Hypothalamus (tissue), 51 donors: ENCODE measurements at regions not wholly inside any gene's neighbourhood (a gene's known extent, or its start where the extent isn't known, plus 50 kb on each side); places are given as distances from the start of the nearest gene placed in this dataset.

ENCODE experiments used
- DNase-seq, 51 donors: peaks; one replicate each; lab custom pipeline; 2025; lab: John Stamatoyannopoulos, UW

DNA sequence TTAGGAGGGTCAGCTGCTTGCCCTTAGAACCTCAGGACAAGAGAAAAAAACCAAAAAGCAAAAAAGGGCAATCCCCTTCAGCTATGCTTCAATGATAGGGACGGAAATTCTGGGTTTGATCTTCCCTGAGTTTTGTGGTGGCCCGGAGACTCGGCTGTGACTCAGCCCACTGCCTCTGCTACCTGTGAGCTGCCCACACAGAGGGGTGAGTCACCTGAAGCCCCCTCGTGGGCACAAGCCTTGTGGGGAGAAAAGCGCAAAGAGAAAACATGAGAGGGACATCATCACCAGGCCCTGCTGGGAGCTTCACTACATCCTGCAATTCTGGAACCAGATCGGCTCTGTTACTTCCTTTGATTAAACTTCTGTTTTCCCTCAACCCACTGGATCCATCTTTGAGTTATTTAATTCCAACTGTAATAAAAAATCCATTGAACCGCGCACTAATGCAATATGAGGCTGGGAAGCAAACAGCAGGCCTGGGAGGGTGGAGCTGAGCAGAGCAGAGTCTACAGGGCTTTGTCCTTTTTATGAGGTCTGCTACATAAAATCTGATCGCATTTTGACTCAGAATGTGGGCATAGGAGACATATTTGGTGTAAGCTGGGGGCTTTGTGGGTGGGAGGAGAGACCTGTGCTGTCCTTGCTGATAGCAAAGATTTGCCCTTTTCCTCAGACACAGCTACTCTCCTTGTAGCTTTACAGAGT is 58.7 kb upstream of the STUM start:
- DNase-seq: no peak

DNA sequence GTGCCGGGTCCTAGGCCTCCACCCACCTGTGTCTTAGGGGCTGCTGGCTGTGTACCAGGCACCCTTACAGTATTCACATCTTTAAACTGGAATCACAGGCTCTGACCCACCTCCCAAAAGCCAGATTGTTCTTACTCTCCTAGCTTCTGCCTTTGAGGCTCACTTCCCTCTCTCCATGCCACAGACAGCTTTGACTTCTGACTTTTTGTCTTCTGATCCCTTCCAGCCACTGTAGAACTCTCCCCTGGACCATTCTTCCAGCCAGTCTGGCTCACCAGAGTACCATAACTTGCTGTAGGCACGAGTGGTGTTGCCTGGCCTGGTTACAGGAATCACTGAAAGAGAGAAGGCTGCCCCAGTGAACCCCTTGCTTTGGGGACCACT is 58.1 kb upstream of the STUM start:
- no peak for DNase-seq

DNA sequence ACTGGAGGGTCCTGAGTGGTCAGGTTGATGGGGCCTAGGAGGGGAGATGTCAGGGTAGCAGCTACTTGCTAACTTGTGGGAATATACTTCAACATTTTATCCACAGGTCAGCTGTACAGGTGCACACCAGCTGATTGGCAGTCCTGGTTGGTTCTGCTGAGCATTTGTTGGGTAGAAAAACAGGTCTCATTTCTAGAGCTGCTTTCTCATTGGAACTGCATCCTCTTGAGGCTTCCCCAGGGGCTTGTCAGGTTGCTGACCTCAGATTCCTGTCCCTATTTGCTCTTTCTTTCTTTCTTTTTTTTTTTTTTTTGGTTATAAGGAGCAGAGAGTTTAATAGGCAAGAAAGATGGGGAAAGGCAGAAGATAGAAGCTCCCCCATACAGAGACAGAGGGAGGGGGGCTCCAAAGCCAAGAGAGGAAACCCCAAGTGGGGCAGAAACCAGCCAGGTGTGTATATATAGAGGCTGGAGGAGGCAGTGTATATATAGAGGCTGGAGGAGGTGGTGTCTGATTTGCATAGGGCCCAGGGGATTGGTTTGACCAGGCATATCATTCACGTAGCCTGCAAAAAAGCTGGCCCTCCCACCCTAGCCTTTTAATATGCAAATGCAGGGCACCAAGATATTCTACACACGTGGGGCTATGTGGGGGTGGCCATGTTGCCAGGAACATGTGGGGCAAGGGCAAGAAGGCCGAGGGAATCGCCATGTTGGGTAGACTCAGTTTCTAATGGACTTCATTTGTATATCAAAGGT is 57.3 kb upstream of the STUM start:
- DNase-seq: no peak

DNA sequence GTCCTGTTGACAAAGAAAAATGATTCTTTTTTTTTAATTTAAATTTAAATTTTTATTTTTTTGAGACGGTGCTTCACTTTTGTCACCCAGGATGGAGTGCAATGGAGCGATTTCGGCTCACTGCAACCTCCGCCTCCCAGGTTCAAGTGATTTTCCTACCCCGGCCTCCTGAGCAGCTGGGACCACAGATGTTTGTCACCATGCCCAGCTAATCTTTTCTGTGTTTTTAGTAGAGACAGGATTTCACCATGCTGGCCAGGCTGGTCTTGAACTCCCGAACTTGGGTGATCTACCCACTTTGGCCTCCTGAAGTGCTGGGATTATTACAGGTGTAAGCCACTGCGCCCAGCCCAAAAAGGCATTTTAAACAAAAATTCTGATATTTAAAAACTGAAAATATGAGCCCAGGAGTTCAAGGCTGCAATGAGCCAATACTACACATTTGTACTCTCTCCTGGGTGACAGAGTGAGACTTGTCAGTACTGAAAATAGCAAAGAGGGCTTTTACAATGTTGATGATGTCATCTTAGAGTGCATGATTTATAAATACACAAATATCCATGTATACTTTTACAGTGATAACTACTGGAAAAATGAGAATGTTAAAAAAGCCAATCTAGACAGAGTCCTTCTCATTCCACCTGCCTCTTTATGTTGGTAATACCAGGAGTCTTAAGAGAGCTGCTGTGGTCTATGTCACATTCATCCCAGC is 56.0 kb upstream of the STUM start:
- DNase-seq: no peak

DNA sequence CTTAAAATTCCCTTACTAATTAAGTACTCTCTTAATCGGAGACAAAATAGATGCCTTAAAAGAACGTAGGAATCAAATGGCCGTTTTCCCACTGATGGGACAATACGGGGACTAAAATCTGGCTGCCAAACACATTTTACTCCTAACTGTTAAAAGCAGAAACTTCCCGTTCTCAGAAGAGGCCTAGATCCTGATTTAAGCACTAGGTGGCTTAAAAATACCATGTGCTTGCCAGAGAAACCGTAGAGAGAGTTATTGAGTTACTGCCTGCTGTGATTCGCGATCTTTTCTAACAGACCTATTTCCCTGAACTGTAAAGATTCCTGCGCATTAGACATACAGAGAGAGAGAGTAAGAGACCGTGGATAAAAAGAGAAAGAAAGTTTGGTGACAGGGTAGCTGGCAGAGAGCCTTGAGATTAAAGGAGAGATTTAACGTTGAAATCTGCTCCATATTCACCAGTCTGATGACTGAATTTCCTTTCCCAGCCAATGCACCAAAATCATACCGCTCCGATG is 54.4 kb upstream of the STUM start:
- DNase-seq: no peak

DNA sequence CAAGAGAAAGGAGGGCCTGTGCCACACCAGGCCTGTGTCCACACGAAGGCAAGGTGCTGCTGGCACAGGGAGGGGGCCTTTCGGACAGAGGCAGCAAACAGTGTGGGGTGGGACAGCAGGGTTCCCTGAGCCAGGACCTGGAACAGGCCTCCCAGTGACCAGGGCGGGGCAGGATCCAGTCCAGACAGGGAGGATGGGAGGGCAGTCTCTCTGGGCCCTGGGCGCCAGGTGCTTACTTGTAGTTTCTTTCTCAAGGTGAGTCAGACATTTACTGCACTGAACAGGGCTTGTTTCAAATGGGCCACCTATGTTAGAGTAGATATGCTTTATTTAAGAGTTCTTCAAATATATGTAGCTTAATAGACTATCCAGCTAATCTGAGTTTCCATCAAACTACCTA is 52.8 kb upstream of the STUM start:
- DNase-seq: no peak

DNA sequence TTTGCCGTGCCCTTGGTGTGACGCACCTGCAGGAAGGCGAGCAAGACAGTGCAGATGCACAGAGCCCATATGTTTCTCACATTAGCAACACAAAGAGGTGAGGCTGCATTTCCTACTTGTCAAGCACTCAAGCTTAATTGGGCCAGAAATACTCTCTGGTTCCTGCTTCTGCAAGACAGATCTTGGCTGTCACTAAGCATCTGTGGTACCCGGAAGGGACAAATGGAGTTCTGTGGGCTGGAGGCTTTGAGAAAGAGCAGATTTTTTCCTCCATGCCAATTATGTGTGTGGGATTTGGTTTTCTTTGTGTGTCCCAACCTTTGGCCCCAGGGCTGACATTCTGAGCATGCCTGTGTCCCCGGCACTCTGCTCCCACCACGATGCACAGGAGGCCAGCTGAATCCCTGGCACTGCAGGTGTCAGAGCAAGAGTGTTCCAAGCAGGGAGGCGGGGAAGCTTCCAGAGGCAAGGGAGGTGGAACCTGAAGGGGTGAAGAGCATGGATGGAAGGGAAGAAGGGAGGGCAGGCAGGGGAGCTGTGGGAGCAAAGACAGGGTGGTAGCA is 52.0 kb upstream of the STUM start:
- no peak for DNase-seq

DNA sequence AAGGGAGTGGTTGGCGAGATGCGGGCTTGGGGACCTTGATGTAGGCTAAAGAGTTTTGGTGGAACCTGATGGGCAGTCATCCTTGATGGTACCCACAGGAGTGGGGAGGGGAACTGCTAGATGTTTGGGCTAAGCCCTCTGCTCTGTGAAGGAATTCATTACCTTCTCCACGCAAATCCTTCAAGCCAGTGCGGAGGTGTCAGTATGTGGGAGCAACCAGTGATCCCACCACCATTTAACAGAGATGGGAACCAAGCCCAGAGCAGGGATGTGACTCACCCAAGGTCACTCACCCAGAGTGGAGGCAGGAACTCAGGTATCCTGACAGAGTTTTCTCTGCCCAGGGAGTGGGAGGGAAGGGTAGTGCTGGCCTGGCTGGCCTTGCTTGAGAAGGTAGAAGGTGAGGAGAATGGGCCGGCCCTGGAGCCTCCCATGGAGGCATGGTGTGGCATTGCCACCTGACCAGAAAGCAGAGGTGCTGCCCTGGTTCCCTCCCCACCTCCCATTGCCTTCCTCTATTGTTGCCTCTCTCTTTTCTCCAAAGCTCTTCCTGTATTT is 51.2 kb upstream of the STUM start:
- DNase-seq: no peak

DNA sequence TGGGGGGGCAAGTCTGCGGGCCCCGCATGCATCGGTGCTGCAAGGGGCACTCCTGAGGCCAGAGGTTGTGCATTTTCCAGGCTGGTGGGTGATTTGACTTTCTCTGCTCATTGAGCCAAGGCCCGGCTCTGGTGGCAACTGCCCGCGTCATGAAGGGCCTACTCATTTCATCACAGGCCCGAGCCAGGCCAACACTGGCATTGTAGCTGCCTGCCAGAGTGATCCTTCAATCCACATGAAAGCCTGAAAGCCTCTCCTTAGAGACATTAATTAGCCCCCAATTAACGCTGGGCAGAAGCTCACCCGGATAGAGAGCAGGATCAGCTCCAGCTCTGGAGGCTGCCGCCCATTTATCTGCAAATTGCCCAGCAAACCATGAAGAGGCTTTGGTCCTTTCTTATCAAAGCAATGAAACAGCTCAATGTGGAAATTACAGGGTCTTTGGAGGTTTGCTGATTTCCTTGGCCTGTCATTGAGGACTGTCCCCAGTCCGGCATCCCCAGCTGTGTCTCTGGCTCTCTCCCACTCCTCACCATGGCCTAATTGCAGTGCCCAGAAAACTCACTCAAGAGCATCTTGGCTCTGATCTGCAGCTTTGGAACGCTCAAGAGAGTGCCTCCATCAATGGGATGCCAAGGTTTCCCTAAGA is 50.4 kb upstream of the STUM start:
- DNase-seq: peak in 23 of 51 donors; percentile 15 to 63 (median 36)

DNA sequence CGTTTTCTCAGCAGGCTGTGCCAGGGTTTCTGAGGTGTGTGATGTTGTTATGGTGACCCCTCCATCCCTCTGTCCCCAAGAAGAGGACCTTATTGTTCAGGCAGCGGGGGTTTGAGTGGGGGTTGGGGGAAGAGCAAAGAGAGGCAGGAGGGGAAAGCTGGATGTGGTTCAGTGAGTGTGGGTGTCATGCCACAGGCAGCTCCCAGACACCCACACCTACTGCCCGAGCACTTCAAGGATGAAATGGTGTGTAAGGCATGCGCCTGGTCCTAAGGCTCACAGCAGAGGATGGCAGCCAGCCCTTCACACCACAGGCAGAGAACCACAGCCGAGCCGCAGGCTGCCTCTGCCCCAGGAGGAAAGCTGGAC is 49.9 kb upstream of the STUM start:
- DNase-seq: peak in 10 of 51 donors; percentile 27 to 70 (median 42)
